IMR-90 (cell line): ENCODE measurements at regions not wholly inside any gene's neighbourhood (a gene's known extent, or its start where the extent isn't known, plus 50 kb on each side); places are given as distances from the start of the nearest gene placed in this dataset.

Experiments used
- ATAC-seq: fragments of 200-7000 bp; cut with Tn5 transposase; 2 replicates; pipeline ENCODE4 v1.9.1; 2020; ENCODE audit warnings: low read depth, mild to moderate bottlenecking, moderate library complexity
- BruUV-seq: library from RNA; stranded (reverse); fragments of 400-500 nt; replicated peaks from 2 replicates; lab custom pipeline; 2021; lab: Mats Ljungman, UMichigan
- CTCF ChIA-PET: fragments of 300-600 bp; formaldehyde crosslinking; extraction: SDS; loops from one replicate; lab custom pipeline; 2021; ENCODE audit warnings: antibody characterized with exemption; lab: Yijun Ruan, JAX
- POLR2A ChIA-PET: fragments of 300-600 bp; sonication (Branson Sonifier 250); formaldehyde crosslinking; loops from one replicate; lab custom pipeline; 2022; ENCODE audit warnings: antibody characterized with exemption; ENCODE audit not compliant: unreplicated experiment; lab: Charles Lee
- DNase-seq: peaks from one replicate; pipeline ENCODE4 v3.0.0; 2013
- H2AFZ ChIP-seq: replicated peaks from 2 replicates; pipeline ENCODE3; 2013; ENCODE audit warnings: low read length, mild to moderate bottlenecking; ENCODE audit not compliant: poor library complexity
- H2AK5ac ChIP-seq: 2 replicates; pipeline ENCODE4 v1.6.1; 2013; ENCODE audit warnings: low read depth, low read length, inconsistent platforms
- H2AK9ac ChIP-seq: replicated peaks from 2 replicates; pipeline ENCODE3; 2013; ENCODE audit warnings: mild to moderate bottlenecking, low read depth, low read length, moderate library complexity; ENCODE audit not compliant: poor library complexity
- H2BK120ac ChIP-seq: 2 replicates; pipeline ENCODE4 v1.6.1; 2013; ENCODE audit warnings: low read depth, low read length, inconsistent platforms
- H2BK15ac ChIP-seq: 3 replicates; pipeline ENCODE4 v1.6.1; 2013; ENCODE audit warnings: low read depth, low read length, inconsistent platforms
- H2BK20ac ChIP-seq: 2 replicates; pipeline ENCODE4 v1.6.1; 2013; ENCODE audit warnings: low read depth, mild to moderate bottlenecking, inconsistent platforms, low read length, moderate library complexity
- H2BK5ac ChIP-seq: 2 replicates; pipeline ENCODE4 v1.6.1; 2013; ENCODE audit warnings: mild to moderate bottlenecking, low read depth, low read length, inconsistent platforms; ENCODE audit not compliant: poor library complexity, severe bottlenecking
- H3K14ac ChIP-seq: replicated peaks from 2 replicates; pipeline ENCODE4 v1.6.1; 2013; ENCODE audit warnings: low read depth, low read length, inconsistent platforms
- H3K18ac ChIP-seq: 2 replicates; pipeline ENCODE4 v1.6.1; 2013; ENCODE audit warnings: low read depth, low read length, control low read depth
- H3K23ac ChIP-seq: 2 replicates; pipeline ENCODE4 v1.6.1; 2013; ENCODE audit warnings: low read depth, low read length, inconsistent platforms
- H3K27ac ChIP-seq: 2 replicates; pipeline ENCODE4 v1.5.1; 2013; ENCODE audit warnings: mild to moderate bottlenecking, control low read depth, low read length; ENCODE audit not compliant: insufficient read depth
- H3K27me3 ChIP-seq: 2 replicates; pipeline ENCODE4 v1.6.1; 2013; ENCODE audit warnings: low read length; ENCODE audit not compliant: control insufficient read depth, insufficient read depth
- H3K36me3 ChIP-seq: 2 replicates; pipeline ENCODE4 v1.6.1; 2013; ENCODE audit warnings: low read length, mixed read lengths; ENCODE audit not compliant: control insufficient read depth, insufficient read depth
- H3K4ac ChIP-seq: 2 replicates; pipeline ENCODE4 v1.6.1; 2013; ENCODE audit warnings: low read depth, low read length, inconsistent platforms
- H3K4me1 ChIP-seq: 2 replicates; pipeline ENCODE4 v1.6.1; 2013; ENCODE audit warnings: low read length, mixed read lengths; ENCODE audit not compliant: control insufficient read depth, insufficient read depth
- H3K4me2 ChIP-seq: 2 replicates; pipeline ENCODE4 v1.6.1; 2013; ENCODE audit warnings: low read depth, mild to moderate bottlenecking, control low read depth, low read length, moderate library complexity
- H3K4me3 ChIP-seq: 2 replicates; pipeline ENCODE4 v1.5.1; 2013; ENCODE audit warnings: low read depth, mild to moderate bottlenecking, control low read depth, low read length, moderate library complexity; ENCODE audit not compliant: insufficient read depth
- H3K56ac ChIP-seq: 2 replicates; pipeline ENCODE4 v1.6.1; 2013; ENCODE audit warnings: low read length, inconsistent platforms; ENCODE audit not compliant: insufficient read depth; ENCODE audit errors: extremely low read depth
- H3K79me1 ChIP-seq, 2 experiments: 2 replicates each; pipeline ENCODE4 v1.6.1; 2013; ENCODE audit warnings: low read length in 2 of 2, inconsistent platforms in 1 of 2, low read depth in 1 of 2
- H3K9ac ChIP-seq: 2 replicates; pipeline ENCODE4 v1.6.1; 2013; ENCODE audit warnings: low read depth, low read length, control low read depth
- H3K9me1 ChIP-seq: 2 replicates; pipeline ENCODE4 v1.6.1; 2013; ENCODE audit warnings: low read length, inconsistent platforms; ENCODE audit not compliant: insufficient read depth
- H3K9me3 ChIP-seq: 2 replicates; pipeline ENCODE4 v1.6.1; 2013; ENCODE audit warnings: low read length; ENCODE audit not compliant: control insufficient read depth, insufficient read depth
- H4K20me1 ChIP-seq: 2 replicates; pipeline ENCODE4 v1.6.1; 2013; ENCODE audit warnings: low read length, inconsistent platforms; ENCODE audit not compliant: insufficient read depth
- H4K5ac ChIP-seq: 2 replicates; pipeline ENCODE4 v1.6.1; 2013; ENCODE audit warnings: mild to moderate bottlenecking, low read depth, low read length, control low read depth
- H4K8ac ChIP-seq, 2 experiments: 2 replicates each; pipeline ENCODE4 v1.6.1; 2013; ENCODE audit warnings: low read depth in 2 of 2, low read length in 2 of 2, control low read depth in 1 of 2, inconsistent platforms in 1 of 2
- H4K91ac ChIP-seq: 2 replicates; pipeline ENCODE4 v1.6.1; 2013; ENCODE audit warnings: low read depth, low read length, inconsistent platforms; ENCODE audit not compliant: insufficient read depth
- BHLHE40 ChIP-seq: fragments of 150-350 bp; IDR thresholded peaks from 2 replicates; pipeline ENCODE4 v1.6.1; 2016; ENCODE audit warnings: mild to moderate bottlenecking, low read depth, low read length
- CEBPB ChIP-seq: IDR thresholded peaks from 2 replicates; pipeline ENCODE4 v1.6.1; 2012; ENCODE audit warnings: low read depth, low read length, improper control_type of control experiment
- CTCF ChIP-seq: conservative IDR thresholded peaks from 2 replicates; pipeline ENCODE4 v1.5.1; 2012; ENCODE audit warnings: mild to moderate bottlenecking, low read depth, low read length, improper control_type of control experiment
- ELK1 ChIP-seq: fragments of 150-350 bp; IDR thresholded peaks from 2 replicates; pipeline ENCODE4 v1.6.1; 2016; ENCODE audit warnings: low read depth, mild to moderate bottlenecking, low read length, moderate library complexity, borderline replicate concordance
- MAZ ChIP-seq: IDR thresholded peaks from 2 replicates; pipeline ENCODE4 v1.6.1; 2012; ENCODE audit warnings: low read depth, mild to moderate bottlenecking, low read length, improper control_type of control experiment, moderate library complexity, borderline replicate concordance
- MXI1 ChIP-seq: IDR thresholded peaks from 2 replicates; pipeline ENCODE4 v1.6.1; 2012; ENCODE audit warnings: low read depth, mild to moderate bottlenecking, low read length, moderate library complexity, borderline replicate concordance
- NFE2L2 ChIP-seq: fragments of 150-350 bp; IDR thresholded peaks from 2 replicates; pipeline ENCODE4 v1.6.1; 2016; ENCODE audit warnings: low read depth, mild to moderate bottlenecking, low read length
- RFX5 ChIP-seq: IDR thresholded peaks from 2 replicates; pipeline ENCODE4 v1.8.0; 2012; ENCODE audit warnings: low read depth, mild to moderate bottlenecking, low read length, moderate library complexity
- USF2 ChIP-seq: fragments of 150-350 bp; IDR thresholded peaks from 2 replicates; pipeline ENCODE4 v1.6.1; 2017; ENCODE audit warnings: mild to moderate bottlenecking, antibody characterized with exemption, low read length, low read depth
- WGBS, 2 experiments: methylation state at CpG; one replicate each; pipeline versions ENCODE4 v1.1.5 to v1.1.7; 2013; ENCODE audit warnings: missing lambda C conversion rate in 2 of 2; ENCODE audit not compliant: insufficient read length in 1 of 2; ENCODE audit errors: extremely low coverage in 2 of 2; 5-methylcytosine and 5-hydroxymethylcytosine counted together
- dilution Hi-C: fragments of 300-500 bp; cut with HindIII; formaldehyde crosslinking; loops from one replicate; pipeline ENCODE4 v1.14.3; 2018; ENCODE audit warnings: low sequenced_read_pairs; ENCODE audit not compliant: unreplicated experiment
- in situ Hi-C: fragments of 300-500 bp; cut with MboI; formaldehyde crosslinking; loops from 3 replicates; pipeline ENCODE4 v1.14.3; 2019; ENCODE audit warnings: low sequenced_read_pairs, inconsistent platforms, mixed read lengths
- intact Hi-C: fragments of 100-400 bp; cut with micrococcal nuclease; formaldehyde crosslinking; loops from 2 replicates; pipeline ENCODE4 v1.10.0; 2022

GRCh38 chr11:11141065-11141464 lies 212.0 kb downstream of the CSNK2A3 start:
- intact Hi-C loops (loop anchor here (10.0 kb wide), 1 partner anchor 206 kb away; no protein-coding TSS in a partner anchor), in situ Hi-C loops (no loop called here), dilution Hi-C loops (no loop called here)
- H2AK9ac ChIP-seq = no peak overlapping the region
- H2BK5ac ChIP-seq = no peak overlapping the region
- H3K27ac ChIP-seq = no peak overlapping the region
- no peaks in the 10 kb centered on the region for H3K79me1 ChIP-seq
- H4K5ac ChIP-seq = no peak overlapping the region
- no peaks in the 10 kb centered on the region for H3K9me1 ChIP-seq
- no peak overlapping the region for H3K9ac ChIP-seq
- H3K9me3 ChIP-seq = no peaks in the 10 kb centered on the region
- H2BK15ac ChIP-seq = no peak overlapping the region
- H3K56ac ChIP-seq = no peak overlapping the region
- peaks cover 20% of the 10 kb centered on the region for H3K27me3 ChIP-seq
- DNase-seq (no peak), ATAC-seq (no peak)
- H2BK20ac ChIP-seq = no peak overlapping the region
- H3K36me3 ChIP-seq = no peaks in the 10 kb centered on the region
- POLR2A ChIA-PET = no interaction called here
- H3K4me2 ChIP-seq = no peak overlapping the region
- no peaks in the 10 kb centered on the region for H4K20me1 ChIP-seq
- no peak overlapping the region for H4K8ac ChIP-seq
- H3K4me1 ChIP-seq = no peaks in the 10 kb centered on the region
- WGBS, 2 experiments = no CpG with 5 or more reads among the region's 1 CpG
- no TSS peak for BruUV-seq
- no peak overlapping the region for H3K4me3 ChIP-seq
- no peak overlapping the region for H2AK5ac ChIP-seq
- H2BK120ac ChIP-seq = no peak overlapping the region
- no peak overlapping the region for H2AFZ ChIP-seq
- no peak overlapping the region for H4K91ac ChIP-seq
- no peak overlapping the region for H3K14ac ChIP-seq
- TF ChIP-seq ELK1 = no peak
- TF ChIP-seq BHLHE40 = no peak
- TF ChIP-seq RFX5 = no peak
- no peak for TF ChIP-seq CEBPB
- TF ChIP-seq CTCF = no peak
- TF ChIP-seq NFE2L2 = no peak
- TF ChIP-seq MXI1 = no peak
- no peak for TF ChIP-seq MAZ
- no peak for TF ChIP-seq USF2
- no peak overlapping the region for H3K18ac ChIP-seq
- CTCF ChIA-PET = interaction anchor here (0.6 kb wide), 1 partner anchor 38 kb away, joined by 4 read pairs; no protein-coding TSS in a partner anchor
- H3K4ac ChIP-seq = no peak overlapping the region
- H3K23ac ChIP-seq = no peak overlapping the region
